ENCODE measurements at regions not wholly inside any gene's neighbourhood (a gene's known extent, or its start where the extent isn't known, plus 50 kb on each side); places are given as distances from the start of the nearest gene placed in this dataset.
A peak's percentile ranks its signal among the peaks of the same experiment; 100 is the strongest.

DNA sequence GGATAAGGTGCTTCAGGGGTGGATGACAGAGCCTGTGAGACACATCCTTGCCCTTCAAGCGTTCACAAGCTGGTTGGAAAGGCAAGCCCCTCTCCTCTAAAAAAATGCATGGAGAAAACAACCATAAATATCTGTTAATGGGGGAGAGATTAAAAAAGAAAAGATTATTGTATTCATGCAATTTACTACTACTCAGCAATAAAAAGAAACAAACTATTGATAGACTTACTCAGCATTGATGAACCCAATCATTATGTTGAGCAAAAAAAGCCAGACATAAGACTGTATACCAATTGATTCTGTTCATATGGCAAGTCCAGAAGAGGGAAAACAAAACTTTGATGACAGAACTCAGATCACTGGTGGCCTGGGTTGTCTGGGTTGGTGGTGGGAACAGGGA lies 138.7 kb upstream of the IRF2BP2 start:
- intact Hi-C loops (cut with DNase I; ENCODE audit: low total_unique reads), result no loop called here
- Histone ChIP-seq H3K27me3 (no peaks in the 10 kb centered on the region), H3K9me3 (no peaks in the 10 kb centered on the region), H3K4me1 (peaks cover 0 to 7% of the 10 kb centered on the region in 2 donors), H3K27ac (no peak overlapping the region), H3K36me3 (no peaks in the 10 kb centered on the region), H3K4me3 (no peak overlapping the region)
- no peak for DNase-seq
- TF ChIP-seq POLR2A (IDR thresholded peaks at IDR 0.05), result no peak
- TF ChIP-seq, protein P1, sequence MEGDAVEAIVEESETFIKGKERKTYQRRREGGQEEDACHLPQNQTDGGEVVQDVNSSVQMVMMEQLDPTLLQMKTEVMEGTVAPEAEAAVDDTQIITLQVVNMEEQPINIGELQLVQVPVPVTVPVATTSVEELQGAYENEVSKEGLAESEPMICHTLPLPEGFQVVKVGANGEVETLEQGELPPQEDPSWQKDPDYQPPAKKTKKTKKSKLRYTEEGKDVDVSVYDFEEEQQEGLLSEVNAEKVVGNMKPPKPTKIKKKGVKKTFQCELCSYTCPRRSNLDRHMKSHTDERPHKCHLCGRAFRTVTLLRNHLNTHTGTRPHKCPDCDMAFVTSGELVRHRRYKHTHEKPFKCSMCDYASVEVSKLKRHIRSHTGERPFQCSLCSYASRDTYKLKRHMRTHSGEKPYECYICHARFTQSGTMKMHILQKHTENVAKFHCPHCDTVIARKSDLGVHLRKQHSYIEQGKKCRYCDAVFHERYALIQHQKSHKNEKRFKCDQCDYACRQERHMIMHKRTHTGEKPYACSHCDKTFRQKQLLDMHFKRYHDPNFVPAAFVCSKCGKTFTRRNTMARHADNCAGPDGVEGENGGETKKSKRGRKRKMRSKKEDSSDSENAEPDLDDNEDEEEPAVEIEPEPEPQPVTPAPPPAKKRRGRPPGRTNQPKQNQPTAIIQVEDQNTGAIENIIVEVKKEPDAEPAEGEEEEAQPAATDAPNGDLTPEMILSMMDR (IDR thresholded peaks at IDR 0.05), result no peak

DNA sequence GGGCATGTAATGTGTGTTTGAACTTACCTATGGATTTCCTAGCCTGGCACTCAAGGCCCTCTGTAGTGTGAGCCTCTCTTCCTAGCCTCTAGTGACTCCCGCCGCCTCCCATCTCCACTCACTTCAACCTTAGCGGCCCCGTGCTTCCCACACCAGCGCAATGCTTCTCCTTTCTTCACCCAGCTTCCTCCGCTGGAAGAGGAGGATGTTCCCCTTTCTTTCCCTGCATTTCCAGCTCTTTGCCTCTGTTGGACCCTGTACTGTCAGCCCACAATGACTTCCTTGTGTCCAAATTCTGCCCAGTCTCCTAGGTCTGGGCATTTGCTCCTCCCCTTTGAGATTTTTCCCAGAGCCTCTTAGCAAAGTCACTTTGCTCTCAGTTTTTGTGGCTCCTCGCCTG lies 138.1 kb upstream of the IRF2BP2 start:
- H3K9me3 ChIP-seq, result no peaks in the 10 kb centered on the region
- peaks cover 0 to 12% of the 10 kb centered on the region in 2 donors for H3K4me1 ChIP-seq
- no peaks in the 10 kb centered on the region for H3K36me3 ChIP-seq
- TF ChIP-seq, protein P1 (IDR thresholded peaks at IDR 0.05), result no peak
- TF ChIP-seq POLR2A (IDR thresholded peaks at IDR 0.05), result no peak
- intact Hi-C loops (cut with DNase I; ENCODE audit: low total_unique reads), result no loop called here
- H3K4me3 ChIP-seq, result no peak overlapping the region
- DNase-seq, result no peak
- H3K27me3 ChIP-seq, result no peaks in the 10 kb centered on the region
- H3K27ac ChIP-seq, result no peak overlapping the region

DNA sequence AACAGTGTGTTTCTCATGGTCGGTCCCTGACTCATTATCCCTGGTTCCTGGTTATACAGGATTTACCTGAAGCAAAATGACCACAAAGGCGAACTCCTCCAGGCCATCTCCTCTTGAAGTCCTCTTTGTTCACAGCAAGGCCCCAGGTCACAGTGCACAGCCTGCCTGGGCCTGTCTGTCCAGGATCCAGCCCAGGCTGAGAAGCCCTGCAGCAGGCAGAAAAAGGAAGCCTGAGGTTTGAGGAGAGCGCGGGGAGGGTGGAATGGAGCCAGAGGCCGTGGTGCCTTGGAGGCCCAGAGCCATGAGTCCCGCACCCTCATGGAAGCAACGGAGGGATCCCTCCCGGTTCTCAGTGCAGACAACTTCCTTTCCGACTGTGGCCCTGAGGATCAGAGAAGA lies 136.8 kb upstream of the IRF2BP2 start:
- Histone ChIP-seq H3K27ac (peak overlapping the region; percentile 44 to 62), H3K4me3 (no peak overlapping the region), H3K4me1 (peaks cover 0 to 12% of the 10 kb centered on the region in 2 donors), H3K9me3 (no peaks in the 10 kb centered on the region), H3K36me3 (no peaks in the 10 kb centered on the region), H3K27me3 (no peaks in the 10 kb centered on the region)
- intact Hi-C loops (cut with DNase I; ENCODE audit: low total_unique reads), result no loop called here
- no peak for DNase-seq
- no peak for TF ChIP-seq POLR2A (IDR thresholded peaks at IDR 0.05)
- TF ChIP-seq, protein P1 (IDR thresholded peaks at IDR 0.05), result no peak

DNA sequence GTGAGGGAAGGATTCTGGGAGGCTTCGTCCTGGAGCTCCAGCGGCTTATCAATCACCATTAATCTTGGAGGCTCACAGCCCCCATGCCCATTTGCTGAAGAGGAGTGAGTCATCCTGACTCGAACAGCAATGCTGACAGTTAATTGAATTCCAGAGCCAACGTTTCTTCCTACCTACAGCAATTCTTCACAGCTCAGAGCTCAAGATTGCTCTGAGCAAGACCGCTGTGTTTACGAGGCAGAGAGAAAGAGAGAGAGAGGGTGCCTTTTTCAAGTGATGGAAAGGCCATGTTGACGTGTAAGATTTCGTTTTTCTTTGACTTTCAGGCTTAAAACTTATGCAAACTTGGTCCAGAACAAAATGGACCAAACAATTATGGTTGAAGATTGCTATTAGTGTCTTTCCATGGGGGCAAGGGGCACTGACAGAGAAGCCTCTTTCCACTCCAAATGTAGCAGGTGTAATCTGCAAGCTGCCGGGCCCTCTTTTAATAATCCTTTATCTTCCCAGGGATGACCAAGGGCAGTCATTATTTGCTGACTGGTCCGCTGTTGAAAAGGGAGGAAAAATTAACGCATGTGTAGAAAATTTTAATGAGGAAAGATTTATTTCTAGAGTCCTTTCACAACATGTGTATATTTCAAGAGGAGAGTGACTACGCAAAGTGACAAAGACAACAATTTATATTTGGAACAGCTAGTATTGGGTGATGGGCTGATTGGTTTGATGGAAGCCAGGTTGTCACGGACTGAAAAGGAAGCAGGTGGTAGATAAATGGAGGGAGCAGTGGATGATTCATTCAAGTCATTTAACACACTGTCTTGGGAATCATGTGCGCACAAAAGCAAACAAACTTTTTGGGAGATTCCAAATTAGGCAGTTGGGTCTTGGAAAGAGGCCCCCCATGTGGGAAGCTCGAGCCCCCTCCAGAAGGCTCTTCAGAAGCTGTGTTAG lies 136.1 kb upstream of the IRF2BP2 start:
- TF ChIP-seq, protein P1 (IDR thresholded peaks at IDR 0.05), result no peak
- TF ChIP-seq POLR2A (IDR thresholded peaks at IDR 0.05), result no peak
- peak overlapping the region; percentile 44 to 62 for H3K27ac ChIP-seq

DNA sequence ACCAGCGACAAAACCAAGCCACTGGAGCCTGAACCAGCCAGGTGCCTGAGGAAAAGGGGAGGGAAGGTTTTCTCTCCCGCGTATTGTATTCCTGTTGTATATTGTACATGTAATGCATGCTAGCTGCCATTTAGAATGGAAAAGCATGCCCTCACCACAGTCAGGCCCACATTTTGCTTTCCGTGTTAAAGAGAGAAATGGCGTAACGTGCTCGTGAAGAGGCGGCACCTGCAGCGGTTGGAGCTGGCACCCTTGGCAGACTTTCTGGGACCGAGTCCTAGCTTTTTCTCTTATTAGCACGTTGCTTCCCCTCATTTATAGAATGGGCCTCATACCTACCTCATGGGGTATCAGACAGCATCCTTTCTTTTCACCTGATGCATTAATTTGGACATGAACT lies 135.3 kb upstream of the IRF2BP2 start:
- H3K4me1 ChIP-seq, result peaks cover 0 to 12% of the 10 kb centered on the region in 2 donors
- H3K36me3 ChIP-seq, result no peaks in the 10 kb centered on the region
- TF ChIP-seq, protein P1 (IDR thresholded peaks at IDR 0.05), result no peak
- TF ChIP-seq POLR2A (IDR thresholded peaks at IDR 0.05), result no peak
- no peak for DNase-seq
- H3K4me3 ChIP-seq, result no peak overlapping the region
- H3K27me3 ChIP-seq, result no peaks in the 10 kb centered on the region
- H3K9me3 ChIP-seq, result no peaks in the 10 kb centered on the region
- intact Hi-C loops (cut with DNase I; ENCODE audit: low total_unique reads), result no loop called here
- peak overlapping the region in 1 of 2 donors; percentile 62 for H3K27ac ChIP-seq

More for the DNA sequence above, 136.1 kb upstream of the IRF2BP2 start:
- H3K36me3 ChIP-seq, result no peaks in the 10 kb centered on the region
- H3K9me3 ChIP-seq, result no peaks in the 10 kb centered on the region
- H3K4me1 ChIP-seq, result peaks cover 0 to 12% of the 10 kb centered on the region in 2 donors
- intact Hi-C loops (cut with DNase I; ENCODE audit: low total_unique reads), result no loop called here
- peak in 1 of 2 donors; percentile 46 for DNase-seq
- no peaks in the 10 kb centered on the region for H3K27me3 ChIP-seq
- no peak overlapping the region for H3K4me3 ChIP-seq

All from uterus (tissue), 3 donors.